GM12873 (cell line): ENCODE measurements at regions not wholly inside any gene's neighbourhood (a gene's known extent, or its start where the extent isn't known, plus 50 kb on each side); places are given as distances from the start of the nearest gene placed in this dataset.

ENCODE experiments used
- CTCF ChIP-seq: IDR thresholded peaks from 2 replicates; pipeline ENCODE4 v1.5.1; 2012; ENCODE audit warnings: low read depth, mild to moderate bottlenecking, moderate library complexity, low read length, control low read depth; ENCODE audit not compliant: insufficient read depth; ENCODE audit errors: missing control alignments

- no peak for TF ChIP-seq CTCF
Observed at GRCh38 chr10:107436568-107436967, 272.1 kb upstream of the SORCS1 start.

DNA sequence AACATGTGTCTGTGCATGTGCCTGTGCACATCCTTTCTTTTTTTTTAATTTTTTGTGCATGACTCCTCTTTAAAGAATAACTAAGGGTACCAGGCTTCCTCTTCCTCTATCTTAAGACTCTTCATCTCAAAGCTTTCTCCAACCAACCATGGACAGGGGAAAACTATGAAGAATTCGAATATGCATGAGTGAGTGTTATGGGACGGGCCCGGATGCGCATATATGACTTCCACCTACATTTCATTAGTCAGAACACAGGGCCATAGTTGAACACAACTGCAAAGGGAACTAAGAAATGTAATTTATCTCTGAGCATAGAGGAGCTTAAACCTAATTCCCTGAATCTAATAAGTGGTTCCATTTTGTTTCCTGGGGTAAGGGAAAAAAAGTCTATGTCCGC, 270.3 kb upstream of the SORCS1 start:
- no peak for TF ChIP-seq CTCF

DNA sequence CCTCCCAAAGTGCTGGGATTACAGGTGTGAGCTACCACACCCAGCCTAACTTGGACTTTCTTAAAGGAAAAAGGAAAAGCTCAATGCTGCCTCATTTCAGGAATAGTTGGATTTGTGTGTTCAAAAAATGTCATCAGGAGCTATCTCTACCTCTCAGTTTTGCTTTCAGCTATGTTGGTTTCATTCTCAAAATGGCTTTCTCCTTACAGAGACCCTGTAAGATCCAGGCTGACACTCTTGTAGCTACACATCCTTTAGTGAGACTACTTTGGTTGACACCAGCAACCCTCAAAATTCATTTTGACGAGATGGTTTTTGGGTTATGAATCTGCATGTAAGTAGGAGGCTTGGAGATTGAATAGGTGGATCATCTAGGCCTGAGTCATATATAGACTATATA, 269.7 kb upstream of the SORCS1 start:
- no peak for TF ChIP-seq CTCF

GRCh38 chr10:107433605-107434004, 269.1 kb upstream of the SORCS1 start:
- TF ChIP-seq CTCF = no peak

DNA sequence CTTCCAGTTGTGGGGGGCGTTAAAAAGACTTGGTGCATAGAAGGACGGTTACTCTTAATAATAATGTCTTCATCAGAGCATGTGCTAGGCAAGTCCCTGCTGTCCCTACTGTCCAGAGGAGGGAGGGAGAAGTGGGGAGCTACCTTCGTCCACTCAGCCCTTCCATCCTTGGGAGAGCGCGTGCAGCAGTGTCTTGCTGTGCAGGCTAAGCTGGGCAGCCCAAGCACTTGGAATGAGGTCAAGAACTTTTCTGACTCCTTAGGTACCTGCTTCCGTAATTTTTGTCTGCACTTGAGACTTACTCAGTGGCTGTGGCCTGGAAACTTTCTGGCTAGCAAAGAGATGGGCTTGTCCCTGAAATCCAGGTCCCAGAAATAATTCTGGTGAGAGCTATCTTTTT, 265.9 kb upstream of the SORCS1 start:
- no peak for TF ChIP-seq CTCF

DNA sequence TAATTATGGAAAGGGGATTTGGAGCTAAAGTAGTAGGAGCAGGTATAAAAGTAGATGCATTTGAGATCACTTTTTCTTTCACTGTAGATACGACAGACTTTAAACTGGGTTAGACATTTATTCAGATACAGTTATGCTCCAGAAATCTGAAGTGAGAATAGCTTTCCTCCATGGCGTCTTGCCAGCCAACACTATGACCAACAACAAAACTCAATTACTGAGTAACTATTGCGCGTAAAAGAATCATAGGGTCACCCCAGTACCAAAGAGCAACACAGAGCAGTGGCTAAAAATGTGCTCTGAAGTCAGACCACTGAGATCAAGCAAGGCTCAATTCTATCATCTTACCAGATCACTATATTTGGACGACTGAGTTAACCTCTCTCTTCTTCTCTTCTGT, 262.5 kb upstream of the SORCS1 start:
- TF ChIP-seq CTCF = no peak

DNA sequence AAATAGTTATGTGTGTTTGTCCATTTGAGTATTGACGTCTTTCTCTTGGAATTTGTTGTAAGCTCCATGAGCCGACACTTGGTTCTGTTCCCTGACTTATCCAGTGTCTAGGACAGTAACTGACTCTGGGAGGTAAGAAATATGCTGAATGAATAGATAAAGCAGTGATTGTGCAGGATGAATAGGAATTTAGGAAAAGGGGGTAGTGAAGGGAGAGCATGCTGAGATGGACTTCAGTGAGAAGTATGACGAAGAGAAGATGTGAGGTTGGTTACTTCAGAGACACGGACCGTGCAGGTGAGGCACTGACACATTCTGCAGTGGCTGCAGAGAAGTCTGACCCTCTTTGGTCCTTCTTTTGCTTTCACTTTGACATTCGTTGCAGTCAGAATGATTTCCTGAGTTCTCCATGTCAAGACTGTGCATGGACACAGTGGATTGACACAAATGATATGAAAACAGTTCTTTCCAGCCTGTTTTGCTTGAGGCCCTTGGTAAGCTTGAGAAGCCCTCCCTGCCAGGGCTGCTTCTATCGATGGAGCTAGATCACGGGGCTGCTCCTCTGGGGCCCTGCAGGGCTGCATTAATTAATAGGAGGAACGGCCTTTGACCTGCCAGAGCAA, 261.5 kb upstream of the SORCS1 start:
- no peak for TF ChIP-seq CTCF
